ENCODE measurements at regions not wholly inside any gene's neighbourhood (a gene's known extent, or its start where the extent isn't known, plus 50 kb on each side); places are given as distances from the start of the nearest gene placed in this dataset.

- no peak for DNase-seq
Measured at GRCh38 chr4:32341342-32341741, 1621.2 kb downstream of the PCDH7 start.

- DNase-seq: no peak
Measured at GRCh38 chr4:32342054-32342453, 1621.9 kb downstream of the PCDH7 start.

- DNase-seq: no peak
Measured at GRCh38 chr4:32349026-32349425, 1628.9 kb downstream of the PCDH7 start.

GRCh38 chr4:32374206-32374605 lies 1654.0 kb downstream of the PCDH7 start:
- no peak for DNase-seq

GRCh38 chr4:32393806-32394205 lies 1673.6 kb downstream of the PCDH7 start:
- DNase-seq: no peak

- DNase-seq: no peak
Measured at GRCh38 chr4:32394255-32394654, 1674.1 kb downstream of the PCDH7 start.

- no peak for DNase-seq
Measured at GRCh38 chr4:32396507-32397070, 1676.4 kb downstream of the PCDH7 start.

- no peak for DNase-seq
Measured at GRCh38 chr4:32400870-32401269, 1680.7 kb downstream of the PCDH7 start.

- DNase-seq: no peak
Measured at GRCh38 chr4:32417113-32417704, 1697.0 kb downstream of the PCDH7 start.

- no peak for DNase-seq
Measured at GRCh38 chr4:32423267-32423666, 1703.1 kb downstream of the PCDH7 start.

- DNase-seq: no peak
Measured at GRCh38 chr4:32425243-32425642, 1705.1 kb downstream of the PCDH7 start.

- no peak for DNase-seq
Measured at GRCh38 chr4:32427566-32427965, 1707.4 kb downstream of the PCDH7 start.

GRCh38 chr4:32429151-32429550 lies 1709.0 kb downstream of the PCDH7 start:
- no peak for DNase-seq

GRCh38 chr4:32435308-32435707 lies 1715.1 kb downstream of the PCDH7 start:
- no peak for DNase-seq

GRCh38 chr4:32436816-32437215 lies 1716.6 kb downstream of the PCDH7 start:
- DNase-seq: no peak

GRCh38 chr4:32440391-32440790 lies 1720.2 kb downstream of the PCDH7 start:
- DNase-seq: no peak

GRCh38 chr4:32454482-32454881 lies 1734.3 kb downstream of the PCDH7 start:
- no peak for DNase-seq

- no peak for DNase-seq
Measured at GRCh38 chr4:32455231-32455630, 1735.1 kb downstream of the PCDH7 start.

GRCh38 chr4:32460972-32461371 lies 1740.8 kb downstream of the PCDH7 start:
- no peak for DNase-seq

- no peak for DNase-seq
Measured at GRCh38 chr4:32462944-32463343, 1742.8 kb downstream of the PCDH7 start.

GRCh38 chr4:32470087-32470585 lies 1750.0 kb downstream of the PCDH7 start:
- DNase-seq: no peak

- DNase-seq: no peak
Measured at GRCh38 chr4:32472918-32473317, 1752.7 kb downstream of the PCDH7 start.

GRCh38 chr4:32475710-32476109 lies 1755.5 kb downstream of the PCDH7 start:
- no peak for DNase-seq

GRCh38 chr4:32477518-32477917 lies 1757.3 kb downstream of the PCDH7 start:
- no peak for DNase-seq

GRCh38 chr4:32485956-32486355 lies 1765.8 kb downstream of the PCDH7 start:
- no peak for DNase-seq

Data from stimulated activated CD4-positive, alpha-beta T cell treated with anti-CD3 and anti-CD28 coated beads, Interleukin-4, amount 100 ng/mL, for 4 hours (primary cell).